Gastrocnemius medialis (tissue), 4 donors: ENCODE measurements at regions not wholly inside any gene's neighbourhood (a gene's known extent, or its start where the extent isn't known, plus 50 kb on each side); places are given as distances from the start of the nearest gene placed in this dataset.

Source experiments
- CTCF ChIP-seq, 5 experiments: fragments of 450-650 bp in 3 of 5; fragments of 200-600 bp in 2 of 5; sonication (generic) in 2 of 5; IDR thresholded peaks in 4 of 5; conservative IDR thresholded peaks in 1 of 5; 1 replicate in 4 of 5; 2 replicates in 1 of 5; pipeline ENCODE4 v1.5.1; 2016 to 2019; ENCODE audit warnings: antibody characterized with exemption in 5 of 5, mild to moderate bottlenecking in 3 of 5, moderate library complexity in 3 of 5
- POLR2A ChIP-seq, 2 donors: fragments of 450-650 bp; IDR thresholded peaks; one replicate each; pipeline ENCODE4 v1.6.1; 2017; ENCODE audit warnings: antibody characterized with exemption in 2 of 2, mild to moderate bottlenecking in 2 of 2, moderate library complexity in 2 of 2

- TF ChIP-seq CTCF (IDR thresholded peaks at IDR 0.05 in 4 of 5, conservative IDR thresholded peaks at IDR 0.05 in 1 of 5) (no peak), POLR2A (IDR thresholded peaks at IDR 0.05) (no peak)
These were observed 287.0 kb downstream of the MDFIC start for GRCh38 chr7:115208710-115209560.
